Myocyte (in vitro differentiated cells): ENCODE measurements at regions not wholly inside any gene's neighbourhood (a gene's known extent, or its start where the extent isn't known, plus 50 kb on each side); places are given as distances from the start of the nearest gene placed in this dataset.

Experiments used
- DNase-seq: peaks from one replicate; pipeline ENCODE4 v3.0.0-alpha.2; 2012; ENCODE audit warnings: low read depth

DNA sequence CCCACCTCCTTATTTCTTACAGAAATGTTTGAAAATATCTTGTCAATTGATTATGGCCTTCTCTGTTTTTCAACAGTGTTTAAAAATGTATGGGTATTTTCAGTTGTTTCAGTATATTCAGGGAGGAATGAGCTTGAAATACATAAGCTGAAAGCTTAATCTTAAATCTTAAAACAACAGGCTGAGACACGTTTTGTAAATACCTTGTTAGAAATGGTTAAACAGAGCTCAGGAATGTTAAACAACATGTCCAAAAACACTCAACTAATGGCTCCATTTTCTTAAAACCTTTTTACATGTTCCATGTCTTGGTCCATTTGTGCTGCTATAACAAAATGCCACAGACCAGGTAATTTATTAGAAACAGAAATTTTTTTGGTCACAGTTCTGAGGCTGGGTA, 953.8 kb upstream of the ADGRL2 start:
- no peak for DNase-seq

DNA sequence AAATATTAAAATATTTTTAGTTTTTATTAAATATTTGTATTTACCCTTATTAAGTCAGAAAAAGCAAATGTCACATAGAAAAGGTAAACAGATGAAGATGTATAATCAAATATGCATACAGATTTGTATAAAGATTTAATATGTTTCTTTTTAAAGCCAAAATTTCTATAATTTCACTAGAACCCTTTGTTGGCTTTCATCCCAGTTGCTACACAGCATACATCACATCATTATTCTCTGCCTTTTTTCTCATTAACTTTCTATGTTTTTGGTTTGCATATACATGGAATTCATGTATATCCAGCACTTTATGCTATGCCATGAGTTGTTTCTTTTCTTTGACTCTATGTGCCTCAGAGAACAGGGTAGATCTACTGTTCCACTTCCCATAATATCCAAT, 957.9 kb upstream of the ADGRL2 start:
- no peak for DNase-seq

DNA sequence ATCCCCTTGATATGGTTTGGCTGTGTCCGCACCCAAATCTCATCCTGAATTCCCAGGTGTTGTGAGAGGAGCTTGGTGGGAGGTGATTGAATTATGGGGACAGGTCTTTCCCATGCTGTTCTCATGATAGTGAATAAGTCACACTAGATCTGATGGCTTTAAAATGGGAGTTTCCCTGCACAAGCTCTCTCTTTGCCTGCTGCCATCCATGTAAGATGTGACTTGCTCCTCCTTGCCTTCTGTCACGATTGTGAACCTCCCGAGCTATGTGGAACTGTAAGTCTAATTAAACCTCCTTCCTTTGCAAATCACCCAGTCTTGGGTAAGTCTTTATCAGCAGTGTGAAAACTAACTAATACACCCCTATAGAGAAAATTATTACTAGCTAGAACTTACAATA, 959.5 kb upstream of the ADGRL2 start:
- no peak for DNase-seq

DNA sequence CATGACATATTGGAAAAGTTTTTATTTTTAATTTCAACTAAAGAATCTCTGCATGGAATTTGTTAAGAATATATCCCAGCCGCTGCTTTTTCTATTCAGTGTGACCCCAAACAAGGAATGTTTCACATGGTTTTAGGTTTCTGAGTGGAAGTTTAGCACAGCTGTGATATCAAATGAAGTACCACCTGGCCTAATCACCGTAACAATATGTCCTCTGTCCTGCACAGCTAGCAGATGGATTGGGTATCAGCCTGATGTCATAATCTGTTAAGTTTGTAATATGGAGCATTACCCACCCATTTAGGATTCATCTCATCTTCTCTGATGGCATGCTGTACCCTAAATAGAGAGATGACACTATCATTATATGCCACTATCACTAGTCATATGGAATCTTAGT, 963.7 kb upstream of the ADGRL2 start:
- DNase-seq = no peak

DNA sequence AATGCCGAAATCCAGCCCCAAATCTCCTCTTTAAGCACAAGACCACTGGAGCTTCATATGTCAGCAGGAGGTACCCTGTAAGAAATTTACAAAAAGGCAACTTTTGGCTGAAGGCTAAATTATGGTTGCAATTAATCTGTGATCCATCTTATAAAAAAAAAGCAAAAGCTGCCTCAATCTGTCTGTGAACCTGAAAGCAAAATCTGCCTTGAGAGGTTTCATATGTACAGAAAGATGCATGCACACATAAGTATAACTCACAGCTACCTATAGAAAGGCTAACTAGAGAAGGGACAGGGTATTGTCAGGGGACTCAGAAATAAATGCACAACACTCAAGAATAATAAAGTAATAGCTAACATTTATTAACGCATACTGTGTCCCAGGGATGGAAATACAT, 964.2 kb upstream of the ADGRL2 start:
- no peak for DNase-seq

DNA sequence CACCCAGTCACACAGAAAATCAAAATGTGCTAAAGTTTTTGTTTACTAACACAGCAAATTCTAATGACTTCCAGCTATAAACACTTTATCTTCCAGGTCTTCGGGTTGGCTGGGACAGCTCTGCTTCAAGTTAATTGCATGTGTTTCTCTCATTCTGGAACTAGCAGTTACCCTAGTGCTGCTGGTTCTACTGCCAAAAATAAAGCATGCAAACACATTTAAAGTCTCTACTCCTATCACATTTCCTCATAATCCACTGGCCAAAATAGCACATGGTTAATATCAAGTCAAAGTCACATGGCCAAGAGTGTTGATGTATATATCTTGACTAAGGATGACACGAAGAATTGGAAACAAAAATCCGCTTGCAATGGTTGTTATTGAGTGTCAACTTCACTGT, 973.1 kb upstream of the ADGRL2 start:
- DNase-seq = no peak

DNA sequence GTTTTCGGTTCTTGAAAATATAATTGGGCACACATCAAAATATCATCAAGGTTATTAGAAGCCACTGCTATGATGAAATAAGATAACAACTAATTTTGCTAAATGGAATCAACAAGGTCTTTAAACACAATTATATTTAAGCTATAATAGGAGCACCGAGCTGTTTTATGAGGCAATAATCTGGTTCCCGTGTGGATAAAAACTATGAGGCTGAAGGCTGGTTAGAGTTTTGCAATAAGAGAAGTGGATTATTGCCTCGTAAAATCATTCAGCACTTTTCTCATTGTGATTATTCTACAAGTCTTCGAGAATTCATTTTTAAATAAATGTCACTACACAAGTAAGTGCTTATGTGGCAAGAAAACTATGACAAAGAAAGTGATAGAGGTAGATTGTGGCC, 975.7 kb upstream of the ADGRL2 start:
- no peak for DNase-seq

DNA sequence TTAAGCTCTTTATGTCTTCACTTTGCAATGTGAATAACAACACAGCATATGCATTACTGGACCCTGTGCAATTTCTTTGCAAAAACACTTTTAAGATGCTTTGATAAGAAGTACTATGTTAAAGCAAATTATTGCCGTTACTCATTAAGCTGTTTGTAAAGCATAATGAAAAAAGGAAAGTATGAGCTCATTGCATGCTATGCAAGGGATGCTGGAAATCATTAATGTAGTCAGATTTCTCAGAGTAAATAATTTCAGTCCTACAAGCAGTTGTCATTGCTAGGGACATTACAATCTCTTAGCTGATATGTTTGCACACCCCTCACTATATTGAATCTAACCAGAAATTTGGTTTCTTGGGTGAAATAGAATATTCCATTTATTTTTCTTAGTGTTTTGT, 982.5 kb upstream of the ADGRL2 start:
- no peak for DNase-seq

DNA sequence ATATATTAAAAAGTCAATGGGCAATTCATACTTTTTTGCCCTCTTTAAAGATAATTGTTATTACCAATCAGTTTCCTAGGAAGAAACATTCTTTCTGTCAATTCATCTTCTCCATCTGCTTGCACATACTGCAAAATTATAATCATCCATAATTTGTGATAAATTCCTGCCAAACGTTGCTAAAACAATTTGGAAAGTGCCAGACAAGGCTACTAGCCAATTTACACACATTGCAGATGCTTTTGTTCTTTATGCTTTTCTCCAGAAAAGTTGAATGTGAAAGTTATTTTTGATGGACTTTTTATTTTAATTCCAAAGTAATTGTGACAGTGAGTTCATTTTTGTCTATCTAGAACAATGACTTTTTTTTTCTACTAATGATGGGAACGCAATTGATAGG, 992.8 kb upstream of the ADGRL2 start:
- no peak for DNase-seq

DNA sequence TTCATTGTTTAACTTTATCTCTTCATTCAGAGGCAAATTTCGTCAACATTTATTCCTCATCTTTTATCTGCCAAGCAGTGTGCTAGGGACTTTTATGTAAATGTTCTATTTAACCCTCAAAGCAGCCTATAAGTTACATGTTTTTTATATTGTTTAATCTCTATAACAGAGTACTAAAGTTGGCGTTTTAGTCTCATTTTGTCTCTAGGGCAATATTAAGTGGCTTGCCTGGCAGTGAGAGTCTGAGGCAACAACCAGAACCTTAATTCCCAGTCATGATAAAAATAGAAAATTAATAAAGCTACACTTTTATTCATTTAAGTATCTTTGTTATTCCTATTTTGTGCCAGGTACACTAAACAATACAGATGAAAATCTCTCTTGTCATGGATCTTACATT, 994.3 kb upstream of the ADGRL2 start:
- DNase-seq = no peak

DNA sequence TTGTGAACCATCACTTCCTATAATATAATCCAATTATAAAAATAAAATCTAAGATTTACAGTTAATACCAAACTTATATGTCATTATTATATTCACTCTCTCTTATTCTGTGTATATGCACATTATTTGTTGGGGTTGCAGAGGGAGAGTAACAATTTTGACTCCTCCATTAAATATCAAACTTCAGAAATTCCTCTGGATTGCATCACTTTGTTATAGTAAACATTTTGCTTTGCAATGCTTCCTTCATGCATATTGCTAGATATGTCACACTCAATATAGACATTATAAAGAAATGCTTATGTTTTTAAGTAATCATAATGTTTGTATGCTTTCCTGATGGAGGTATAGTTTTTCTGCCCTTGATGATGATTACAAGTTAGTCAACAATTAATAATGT, 999.0 kb upstream of the ADGRL2 start:
- DNase-seq = no peak

DNA sequence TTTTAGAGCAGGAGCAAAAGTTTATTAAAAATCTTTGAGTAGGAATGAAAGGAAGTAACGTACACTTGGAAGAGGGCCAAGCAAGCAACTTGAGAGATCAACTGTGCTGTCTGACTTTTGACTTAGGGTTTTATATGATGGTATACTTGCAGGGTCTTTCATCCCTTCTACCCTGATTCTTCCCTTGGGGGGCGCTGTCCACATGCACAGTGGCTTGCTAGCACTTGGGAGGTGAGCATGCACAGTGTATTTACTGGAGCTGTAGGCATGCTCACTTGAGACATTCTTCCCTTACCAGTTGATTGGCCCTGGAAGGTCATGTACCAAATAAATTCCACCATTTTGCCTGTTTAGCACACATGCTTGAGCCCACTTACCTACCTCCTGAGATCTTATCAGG, 1001.3 kb upstream of the ADGRL2 start:
- DNase-seq = no peak

DNA sequence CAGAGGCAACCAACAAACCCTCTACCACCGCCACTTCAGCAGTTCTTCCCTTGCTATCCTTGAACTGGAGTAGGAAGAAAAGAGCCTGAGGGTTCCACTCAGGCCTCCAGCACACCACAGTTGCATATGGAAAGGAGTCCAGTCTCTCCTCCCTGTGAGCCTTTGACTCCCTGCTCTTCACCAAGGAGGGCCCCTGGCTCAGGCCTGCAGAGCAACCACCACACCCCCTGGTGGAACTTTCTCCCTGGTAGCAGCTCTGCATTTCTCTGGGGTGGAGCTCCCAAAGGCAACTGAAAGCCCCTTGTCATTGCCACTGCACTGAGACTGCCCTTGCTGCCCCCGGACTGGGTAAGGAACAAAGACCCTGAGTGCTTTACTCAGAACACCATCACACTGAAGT, 1021.5 kb upstream of the ADGRL2 start:
- DNase-seq = no peak

DNA sequence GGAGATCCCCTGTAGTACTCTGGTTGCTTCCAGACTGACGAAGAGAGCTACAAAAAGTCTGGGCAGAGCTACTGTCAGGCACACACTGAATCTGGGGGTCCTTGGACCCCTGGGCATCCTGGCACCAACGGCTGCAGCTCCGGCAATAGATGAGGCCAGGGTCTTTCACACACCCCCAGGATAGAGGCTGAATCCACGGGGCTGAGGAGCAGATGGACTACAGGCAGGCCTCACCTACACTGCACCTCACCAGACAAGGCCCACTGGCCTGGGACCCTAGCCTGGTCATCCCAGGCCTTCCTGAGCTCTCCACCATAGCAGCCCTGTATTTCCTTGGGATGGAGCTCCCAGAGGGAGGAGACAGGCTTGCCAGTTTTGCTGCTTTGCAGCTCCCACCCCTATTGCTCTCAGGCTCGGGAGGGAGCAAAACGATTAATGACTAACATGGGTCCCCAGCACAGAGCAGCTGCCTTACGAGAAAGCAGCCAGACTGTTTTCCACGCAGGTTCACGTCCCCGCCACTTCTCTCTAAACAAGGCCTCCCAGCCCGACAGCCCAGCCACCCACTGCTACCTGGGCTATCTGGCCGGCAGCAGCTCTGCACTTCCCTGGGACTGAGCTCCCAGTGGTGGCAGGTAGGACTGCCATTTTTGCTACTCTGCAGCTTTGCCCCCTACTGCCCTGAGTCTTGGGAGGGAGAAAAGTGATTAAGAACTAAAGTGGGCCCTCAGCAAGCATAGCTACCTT, 1022.5 kb upstream of the ADGRL2 start:
- no peak for DNase-seq

DNA sequence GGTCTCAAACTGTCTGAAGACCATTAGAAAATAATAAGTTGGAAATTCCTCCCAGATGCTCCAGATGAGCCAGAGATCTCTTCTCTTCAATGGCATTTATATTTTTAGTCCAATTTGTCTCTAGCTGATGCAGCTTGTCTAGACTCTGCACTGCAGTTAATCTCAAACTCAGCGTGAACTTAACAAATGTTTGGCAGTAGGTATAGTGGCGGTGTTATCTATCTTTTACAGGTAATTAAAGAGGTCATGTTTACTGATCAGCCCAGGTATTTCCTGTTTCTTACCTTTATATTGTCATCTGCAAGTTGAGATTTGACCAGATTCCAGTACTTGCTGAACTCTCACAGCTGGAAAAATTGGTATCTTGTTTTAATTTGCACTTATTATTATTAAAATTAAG, 1024.5 kb upstream of the ADGRL2 start:
- no peak for DNase-seq

DNA sequence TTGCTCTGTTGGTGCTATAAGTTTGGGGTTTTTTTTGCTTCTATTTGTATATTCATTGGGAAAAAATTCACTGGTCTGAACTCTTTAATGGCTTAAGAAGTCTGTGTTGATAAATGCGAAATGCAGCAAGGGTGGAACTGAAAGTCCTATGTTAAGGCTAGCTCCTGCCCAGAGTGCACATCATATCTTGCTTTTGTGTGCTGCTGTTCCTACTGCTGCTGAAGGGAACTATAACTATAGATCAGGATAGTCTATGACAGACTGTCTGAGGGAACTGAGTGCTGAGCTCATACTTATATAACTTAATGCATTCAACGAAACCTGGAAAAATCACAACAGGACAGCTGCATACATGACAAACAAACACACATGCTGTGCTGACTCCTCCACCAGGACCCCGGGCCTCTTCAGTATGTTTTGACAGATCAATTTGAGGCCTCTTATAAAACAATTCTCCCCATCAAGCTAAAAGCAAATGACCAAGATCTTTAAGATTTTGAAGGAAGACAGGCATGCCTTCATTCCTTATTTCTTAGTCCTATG, 1031.5 kb upstream of the ADGRL2 start:
- DNase-seq = no peak

DNA sequence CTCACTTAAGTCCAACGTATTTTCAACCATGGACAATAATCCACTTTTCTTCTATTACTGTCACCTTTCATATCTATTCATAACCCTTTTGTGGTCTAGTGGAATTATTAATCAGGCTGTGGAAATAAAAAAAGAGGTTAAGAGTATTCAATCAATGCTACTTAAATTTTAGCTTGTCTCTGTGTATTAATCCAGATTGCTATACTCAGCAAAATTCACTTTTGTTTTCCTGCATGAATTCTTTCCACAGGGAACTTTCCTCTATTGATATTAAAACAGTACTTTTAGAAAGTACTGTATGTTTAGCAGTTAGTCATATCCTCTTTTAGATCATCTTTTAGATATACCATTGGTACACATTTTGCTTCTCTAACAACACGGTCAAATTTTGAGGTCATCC, 1033.0 kb upstream of the ADGRL2 start:
- no peak for DNase-seq

DNA sequence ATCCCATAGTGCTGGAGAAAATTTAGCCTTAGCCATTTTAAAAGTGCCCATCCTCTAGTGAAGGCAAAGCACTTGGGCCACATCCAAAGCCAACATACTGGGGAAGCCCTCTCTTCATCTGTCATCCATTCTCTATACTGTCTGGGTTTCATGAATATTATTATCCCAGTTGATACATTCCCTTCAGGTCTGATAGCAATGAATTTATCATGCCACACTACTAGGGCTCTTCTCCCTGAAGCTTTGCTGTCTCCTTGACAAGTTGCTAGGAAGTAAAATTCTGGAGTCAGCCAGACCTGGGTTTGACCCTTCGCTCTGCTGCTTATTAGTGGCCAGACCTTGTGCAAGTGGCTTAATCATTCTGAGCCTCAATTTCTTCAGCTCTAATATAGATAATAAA, 1041.4 kb upstream of the ADGRL2 start:
- DNase-seq = no peak

DNA sequence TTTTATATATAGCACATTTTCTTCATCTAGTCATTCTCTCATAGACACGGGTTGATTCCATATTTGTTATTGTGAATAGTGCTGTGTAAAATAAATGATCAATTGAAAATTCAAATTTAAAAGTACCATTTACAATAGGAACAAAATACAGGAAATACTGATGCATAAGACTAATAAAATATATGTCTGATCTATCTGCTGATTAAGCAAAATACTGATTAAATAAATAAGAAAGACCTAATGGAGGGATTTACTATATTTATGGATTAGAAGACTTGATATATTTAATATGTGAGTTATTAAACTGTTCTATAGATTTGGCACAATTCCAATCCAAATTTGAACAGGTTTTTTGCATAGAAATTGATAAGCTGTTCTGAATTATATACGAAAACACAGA, 1044.8 kb upstream of the ADGRL2 start:
- DNase-seq = no peak

DNA sequence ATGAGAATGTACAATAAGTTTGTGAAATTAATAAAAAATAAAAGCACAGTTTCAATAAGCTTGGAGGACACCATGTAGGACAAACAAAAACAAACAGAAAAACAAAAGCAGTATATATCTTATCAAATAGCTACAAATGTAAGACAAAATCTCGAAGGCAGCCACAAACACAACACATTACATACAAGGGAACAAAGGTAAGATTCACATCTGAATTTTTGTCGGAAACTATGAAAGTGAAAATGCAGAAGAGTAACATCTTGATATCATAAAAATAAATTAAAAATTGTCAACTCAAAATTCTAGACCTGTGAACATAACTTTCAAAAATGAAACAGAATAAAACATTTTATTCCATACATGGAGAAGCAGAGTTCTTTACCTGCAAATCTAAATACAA, 1049.5 kb upstream of the ADGRL2 start:
- DNase-seq = no peak

DNA sequence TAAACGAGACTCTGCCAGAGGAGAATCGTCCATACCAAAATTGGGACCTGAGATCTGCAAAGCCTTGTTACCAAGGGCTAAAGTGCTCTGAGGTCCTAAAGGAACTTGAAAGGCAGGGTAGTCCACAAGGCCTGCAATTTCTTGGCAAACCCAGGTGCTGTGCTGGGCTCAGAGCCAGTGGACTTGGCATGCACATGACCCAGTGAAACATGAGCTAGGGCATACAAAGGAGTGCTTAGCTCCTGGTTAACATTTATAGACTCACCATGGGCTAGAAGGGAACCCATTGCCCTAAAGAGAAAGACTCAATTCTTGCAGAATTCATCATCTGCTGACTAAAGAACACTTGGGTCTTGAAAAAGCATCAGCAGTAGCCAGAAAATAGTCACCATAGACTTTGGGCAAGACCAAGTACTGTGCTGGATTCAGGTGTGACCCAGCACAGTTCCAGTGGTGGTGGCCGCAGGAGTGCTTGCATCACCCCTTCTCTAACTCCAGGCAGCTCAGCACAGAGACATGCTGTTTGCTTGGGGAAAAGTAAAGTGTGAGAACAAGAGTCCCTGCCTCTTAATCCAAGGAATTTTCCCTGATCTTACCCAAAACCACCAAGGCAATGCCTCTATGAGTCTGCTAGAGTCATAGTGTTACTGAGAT, 1069.4 kb upstream of the ADGRL2 start:
- DNase-seq = no peak

DNA sequence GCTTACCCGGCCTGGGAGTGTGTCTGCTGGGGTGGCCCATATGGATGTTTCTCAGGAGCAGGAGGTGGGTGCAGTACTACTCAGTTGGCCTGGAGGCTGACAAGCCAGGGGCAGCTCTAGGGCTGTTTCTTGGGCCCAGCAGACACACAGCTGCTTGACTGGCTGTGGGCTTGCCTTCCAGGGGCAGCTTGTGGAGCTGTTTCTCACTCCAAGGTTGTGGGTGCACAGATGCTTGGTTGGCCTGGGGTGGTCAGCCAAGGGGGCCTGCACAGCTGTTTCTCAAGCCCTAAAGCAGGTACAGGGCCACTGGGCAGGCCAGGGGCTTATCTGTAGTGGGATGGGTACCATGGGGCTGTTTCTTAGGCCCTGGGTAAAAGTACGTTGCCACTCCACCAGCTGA, 1078.1 kb upstream of the ADGRL2 start:
- DNase-seq = no peak

DNA sequence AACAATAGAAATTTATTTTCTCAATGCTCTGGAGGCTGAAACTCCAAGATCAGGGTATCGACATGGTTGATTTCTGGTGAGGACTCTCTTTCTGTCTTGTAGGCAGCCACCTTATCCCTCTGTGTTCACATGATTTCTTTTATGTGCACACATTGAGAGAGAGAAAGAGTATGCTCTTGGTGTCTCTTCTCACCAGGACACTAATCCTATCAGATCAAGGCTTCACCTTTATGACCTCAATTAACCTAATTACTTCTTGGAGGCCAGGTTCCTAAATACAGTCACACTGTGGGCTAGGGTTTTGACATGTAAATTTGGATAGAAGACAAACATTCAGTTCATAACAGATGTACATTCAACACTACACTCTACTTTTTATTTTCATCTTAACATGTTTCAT, 1094.2 kb upstream of the ADGRL2 start:
- DNase-seq = no peak
